ENCODE measurements at regions not wholly inside any gene's neighbourhood (a gene's known extent, or its start where the extent isn't known, plus 50 kb on each side); places are given as distances from the start of the nearest gene placed in this dataset.

DNA sequence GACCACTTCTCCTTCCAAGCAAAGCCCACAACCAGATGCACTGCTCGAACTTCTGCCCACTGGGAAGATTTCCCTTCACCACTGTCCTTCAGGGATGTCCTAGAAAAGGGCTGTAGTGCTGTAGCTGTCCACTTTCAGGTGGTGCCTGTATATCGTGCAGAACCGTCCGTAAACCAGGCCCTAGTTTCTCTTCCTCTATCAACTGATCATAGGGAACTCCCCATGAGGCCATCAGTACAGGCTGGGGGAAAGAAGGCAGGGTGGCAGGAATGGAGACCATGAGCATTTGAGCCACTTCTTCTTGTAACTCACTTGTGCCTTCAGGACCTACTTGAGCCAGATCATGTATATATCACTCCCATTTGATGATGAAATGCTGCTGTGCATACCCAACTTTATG, 57.3 kb upstream of the FAM9B start:
- Histone ChIP-seq H3K27ac (ENCODE audit: low read depth, low read length) (no peak overlapping the region), H3K9ac (ENCODE audit: low read length) (no peak overlapping the region), H4K20me1 (ENCODE audit: low read depth, low read length) (no peaks in the 10 kb centered on the region), H3K36me3 (ENCODE audit: low read length) (no peaks in the 10 kb centered on the region), H3K9me2 (replicated peaks; ENCODE audit: insufficient read depth, low read length) (no peaks in the 10 kb centered on the region), H3K4me2 (ENCODE audit: low read depth, low read length, poor library complexity, severe bottlenecking) (no peak overlapping the region), H3K9me3 (ENCODE audit: insufficient read depth, low read length) (no peaks in the 10 kb centered on the region), H3K4me3 (ENCODE audit: insufficient read depth, low read length, poor library complexity, severe bottlenecking) (no peak overlapping the region), H3K79me2 (ENCODE audit: insufficient read depth, low read length) (no peaks in the 10 kb centered on the region), H2AFZ (ENCODE audit: low read depth, low read length, severe bottlenecking) (no peak overlapping the region), H3K27me3 (ENCODE audit: low read length) (no peaks in the 10 kb centered on the region), H3F3A (ENCODE audit: insufficient read depth) (no peaks in the 10 kb centered on the region)
- no peak for TF ChIP-seq EZH2phosphoT487 (conservative IDR thresholded peaks at IDR 0.05; ENCODE audit: low read length)
- TF ChIP-seq, protein P1, sequence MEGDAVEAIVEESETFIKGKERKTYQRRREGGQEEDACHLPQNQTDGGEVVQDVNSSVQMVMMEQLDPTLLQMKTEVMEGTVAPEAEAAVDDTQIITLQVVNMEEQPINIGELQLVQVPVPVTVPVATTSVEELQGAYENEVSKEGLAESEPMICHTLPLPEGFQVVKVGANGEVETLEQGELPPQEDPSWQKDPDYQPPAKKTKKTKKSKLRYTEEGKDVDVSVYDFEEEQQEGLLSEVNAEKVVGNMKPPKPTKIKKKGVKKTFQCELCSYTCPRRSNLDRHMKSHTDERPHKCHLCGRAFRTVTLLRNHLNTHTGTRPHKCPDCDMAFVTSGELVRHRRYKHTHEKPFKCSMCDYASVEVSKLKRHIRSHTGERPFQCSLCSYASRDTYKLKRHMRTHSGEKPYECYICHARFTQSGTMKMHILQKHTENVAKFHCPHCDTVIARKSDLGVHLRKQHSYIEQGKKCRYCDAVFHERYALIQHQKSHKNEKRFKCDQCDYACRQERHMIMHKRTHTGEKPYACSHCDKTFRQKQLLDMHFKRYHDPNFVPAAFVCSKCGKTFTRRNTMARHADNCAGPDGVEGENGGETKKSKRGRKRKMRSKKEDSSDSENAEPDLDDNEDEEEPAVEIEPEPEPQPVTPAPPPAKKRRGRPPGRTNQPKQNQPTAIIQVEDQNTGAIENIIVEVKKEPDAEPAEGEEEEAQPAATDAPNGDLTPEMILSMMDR (IDR thresholded peaks at IDR 0.05; ENCODE audit: insufficient read depth, low read length, poor library complexity, severe bottlenecking) = no peak

DNA sequence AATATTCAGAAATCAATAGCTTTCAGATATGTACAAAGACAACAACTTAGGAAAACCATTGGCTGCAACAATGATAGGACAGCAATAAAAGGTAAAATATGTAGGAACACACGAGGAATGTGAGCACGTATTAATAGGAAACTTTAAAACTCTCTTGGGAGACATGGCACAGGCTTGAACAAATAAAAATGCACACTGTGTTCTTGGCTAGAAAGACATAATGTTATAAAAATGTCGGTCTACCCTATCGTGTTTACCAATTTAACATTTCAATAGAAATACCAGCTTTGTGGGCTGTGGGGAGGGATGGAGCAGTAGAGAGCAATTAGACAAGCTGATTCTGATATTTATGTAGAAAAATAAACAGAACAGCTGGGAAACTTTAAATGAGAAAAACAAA, 69.0 kb upstream of the FAM9B start:
- no peak overlapping the region for H3K4me3 ChIP-seq (ENCODE audit: insufficient read depth, low read length, poor library complexity, severe bottlenecking)
- H4K20me1 ChIP-seq (ENCODE audit: low read depth, low read length) = no peaks in the 10 kb centered on the region
- H2AFZ ChIP-seq (ENCODE audit: low read depth, low read length, severe bottlenecking) = no peak overlapping the region
- H3K79me2 ChIP-seq (ENCODE audit: insufficient read depth, low read length) = no peaks in the 10 kb centered on the region
- H3K9ac ChIP-seq (ENCODE audit: low read length) = no peak overlapping the region
- H3K27ac ChIP-seq (ENCODE audit: low read depth, low read length) = no peak overlapping the region
- H3K9me2 ChIP-seq (replicated peaks; ENCODE audit: insufficient read depth, low read length) = no peaks in the 10 kb centered on the region
- H3K36me3 ChIP-seq (ENCODE audit: low read length) = no peaks in the 10 kb centered on the region
- no peaks in the 10 kb centered on the region for H3K27me3 ChIP-seq (ENCODE audit: low read length)
- no peak for TF ChIP-seq EZH2phosphoT487 (conservative IDR thresholded peaks at IDR 0.05; ENCODE audit: low read length)
- TF ChIP-seq, protein P1 (IDR thresholded peaks at IDR 0.05; ENCODE audit: insufficient read depth, low read length, poor library complexity, severe bottlenecking) = no peak
- no peak overlapping the region for H3K4me2 ChIP-seq (ENCODE audit: low read depth, low read length, poor library complexity, severe bottlenecking)
- H3K9me3 ChIP-seq (ENCODE audit: insufficient read depth, low read length) = no peaks in the 10 kb centered on the region
- no peaks in the 10 kb centered on the region for H3F3A ChIP-seq (ENCODE audit: insufficient read depth)

DNA sequence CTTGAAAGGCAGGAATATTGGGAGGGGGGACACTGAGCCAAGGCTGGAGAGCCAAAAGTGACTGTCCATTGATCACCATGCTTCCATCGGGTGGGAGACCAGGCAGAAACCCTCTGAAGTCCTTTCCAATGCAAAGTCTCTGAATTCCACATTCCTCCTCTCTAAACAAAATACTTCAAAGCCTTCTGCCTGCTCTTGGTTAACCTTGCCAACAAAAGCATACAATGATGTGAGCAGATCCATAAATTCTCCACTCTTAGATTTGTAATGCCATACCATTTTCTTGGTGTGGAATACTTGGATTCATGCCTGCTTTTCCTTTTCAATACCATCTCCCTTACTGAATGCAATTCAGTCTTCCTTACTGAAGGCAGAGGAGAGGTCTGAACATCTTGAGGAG, 74.1 kb upstream of the FAM9B start:
- Histone ChIP-seq H2AFZ (ENCODE audit: low read depth, low read length, severe bottlenecking) (no peak overlapping the region), H3F3A (ENCODE audit: insufficient read depth) (no peaks in the 10 kb centered on the region), H3K36me3 (ENCODE audit: low read length) (no peaks in the 10 kb centered on the region), H3K27me3 (ENCODE audit: low read length) (no peaks in the 10 kb centered on the region), H3K9me2 (replicated peaks; ENCODE audit: insufficient read depth, low read length) (no peaks in the 10 kb centered on the region), H3K4me3 (ENCODE audit: insufficient read depth, low read length, poor library complexity, severe bottlenecking) (no peak overlapping the region), H4K20me1 (ENCODE audit: low read depth, low read length) (no peaks in the 10 kb centered on the region), H3K79me2 (ENCODE audit: insufficient read depth, low read length) (no peaks in the 10 kb centered on the region), H3K9me3 (ENCODE audit: insufficient read depth, low read length) (no peaks in the 10 kb centered on the region), H3K27ac (ENCODE audit: low read depth, low read length) (no peak overlapping the region), H3K4me2 (ENCODE audit: low read depth, low read length, poor library complexity, severe bottlenecking) (no peak overlapping the region), H3K9ac (ENCODE audit: low read length) (no peak overlapping the region)
- TF ChIP-seq, protein P1 (IDR thresholded peaks at IDR 0.05; ENCODE audit: insufficient read depth, low read length, poor library complexity, severe bottlenecking) = no peak
- TF ChIP-seq EZH2phosphoT487 (conservative IDR thresholded peaks at IDR 0.05; ENCODE audit: low read length) = no peak

DNA sequence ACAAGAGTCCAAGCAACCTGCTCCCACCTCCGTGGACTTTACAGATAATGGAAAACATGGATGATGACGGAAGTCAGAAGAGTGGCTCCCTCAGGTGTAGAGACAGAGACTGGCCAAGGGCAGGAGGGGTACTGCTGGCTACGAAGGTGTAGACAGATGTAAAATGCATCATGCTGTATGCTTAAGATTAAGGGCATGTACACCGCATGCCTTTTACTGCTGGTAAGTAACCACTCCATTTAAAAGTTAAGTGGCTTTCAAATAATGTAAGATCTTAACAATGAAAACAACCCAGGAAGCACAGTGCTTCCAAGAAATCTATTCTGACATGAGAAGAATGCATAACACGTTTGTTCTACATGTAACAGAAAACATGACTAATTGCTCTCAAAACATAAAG, 76.9 kb upstream of the FAM9B start:
- Histone ChIP-seq H2AFZ (ENCODE audit: low read depth, low read length, severe bottlenecking) (no peak overlapping the region), H3K27me3 (ENCODE audit: low read length) (no peaks in the 10 kb centered on the region), H3K4me3 (ENCODE audit: insufficient read depth, low read length, poor library complexity, severe bottlenecking) (no peak overlapping the region), H3K9me3 (ENCODE audit: insufficient read depth, low read length) (no peaks in the 10 kb centered on the region), H3K79me2 (ENCODE audit: insufficient read depth, low read length) (no peaks in the 10 kb centered on the region), H3K9me2 (replicated peaks; ENCODE audit: insufficient read depth, low read length) (no peaks in the 10 kb centered on the region), H3F3A (ENCODE audit: insufficient read depth) (no peaks in the 10 kb centered on the region), H3K36me3 (ENCODE audit: low read length) (no peaks in the 10 kb centered on the region), H3K9ac (ENCODE audit: low read length) (no peak overlapping the region), H4K20me1 (ENCODE audit: low read depth, low read length) (no peaks in the 10 kb centered on the region), H3K27ac (ENCODE audit: low read depth, low read length) (no peak overlapping the region), H3K4me2 (ENCODE audit: low read depth, low read length, poor library complexity, severe bottlenecking) (no peak overlapping the region)
- no peak for TF ChIP-seq EZH2phosphoT487 (conservative IDR thresholded peaks at IDR 0.05; ENCODE audit: low read length)
- TF ChIP-seq, protein P1 (IDR thresholded peaks at IDR 0.05; ENCODE audit: insufficient read depth, low read length, poor library complexity, severe bottlenecking) = no peak

Data from SU-DHL-6 (cell line).